HG03139 (cell line): ENCODE measurements at regions not wholly inside any gene's neighbourhood (a gene's known extent, or its start where the extent isn't known, plus 50 kb on each side); places are given as distances from the start of the nearest gene placed in this dataset.
"Not testable (repeated sequence)": the region's sequence is repeated elsewhere in the genome, so short reads cannot be mapped to it uniquely, and the experiment has no call there.

Source experiments
- ATAC-seq: cut with Tn5 transposase; IDR thresholded peaks from one replicate; pipeline ENCODE4 v1.9.1; 2021; ENCODE audit not compliant: unreplicated experiment

DNA sequence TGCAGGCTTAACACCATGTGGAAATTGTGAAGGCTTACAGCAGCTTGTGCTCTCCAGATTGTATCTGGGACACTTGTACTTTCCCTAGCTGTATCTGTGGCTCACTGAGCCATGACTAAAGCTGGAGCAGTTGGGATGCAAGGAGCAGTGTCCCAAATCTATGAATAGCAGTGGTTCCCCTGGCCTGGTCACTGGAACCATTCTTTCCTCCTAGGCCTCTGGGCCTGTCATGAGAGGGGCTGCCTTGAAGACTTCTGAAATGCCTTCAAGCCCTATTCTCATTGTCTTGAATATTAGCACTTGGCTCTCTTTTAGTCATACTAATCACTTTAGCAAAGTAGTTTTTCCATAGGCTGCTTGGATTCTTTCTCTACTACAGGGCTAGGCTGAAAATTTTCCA is 186.8 kb upstream of the LRATD1 start:
- no peak for ATAC-seq

DNA sequence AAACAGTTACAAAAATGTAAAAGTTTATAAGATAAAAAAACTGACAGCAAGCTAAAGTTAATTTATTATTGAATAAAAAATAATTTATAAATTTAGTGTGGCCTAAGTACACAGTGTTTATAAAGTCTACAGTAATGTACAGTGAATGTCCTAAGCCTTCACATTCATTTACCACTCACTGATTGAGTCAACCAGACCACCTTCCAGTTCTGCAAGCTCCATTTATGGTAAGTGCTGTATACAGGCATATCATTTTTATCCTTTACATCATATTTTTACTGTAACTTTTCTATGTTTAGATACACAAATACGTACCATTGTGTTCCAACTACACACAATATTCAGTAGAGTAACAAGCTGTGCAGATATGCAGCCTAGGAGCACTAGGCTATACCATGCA is 184.2 kb upstream of the LRATD1 start:
- ATAC-seq: no peak

DNA sequence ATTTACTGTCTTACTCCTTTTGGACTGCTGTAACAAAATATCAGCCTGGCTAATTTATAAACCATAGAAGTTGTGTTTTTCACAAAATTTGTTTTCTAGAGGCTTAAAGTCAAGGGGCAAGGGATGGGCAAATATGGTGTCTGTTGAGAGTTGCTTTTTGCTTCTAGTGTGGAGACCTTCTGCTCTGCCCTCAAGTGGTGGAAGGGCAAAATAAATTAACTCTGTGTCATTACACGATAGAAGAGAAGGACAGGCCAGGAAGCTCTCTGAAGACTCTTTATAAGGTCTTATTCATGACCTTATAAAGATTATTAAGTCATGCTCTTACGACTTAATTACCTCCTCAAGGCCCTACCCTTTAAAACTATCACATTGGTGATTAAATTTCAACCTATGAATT is 181.2 kb upstream of the LRATD1 start:
- ATAC-seq: no peak

DNA sequence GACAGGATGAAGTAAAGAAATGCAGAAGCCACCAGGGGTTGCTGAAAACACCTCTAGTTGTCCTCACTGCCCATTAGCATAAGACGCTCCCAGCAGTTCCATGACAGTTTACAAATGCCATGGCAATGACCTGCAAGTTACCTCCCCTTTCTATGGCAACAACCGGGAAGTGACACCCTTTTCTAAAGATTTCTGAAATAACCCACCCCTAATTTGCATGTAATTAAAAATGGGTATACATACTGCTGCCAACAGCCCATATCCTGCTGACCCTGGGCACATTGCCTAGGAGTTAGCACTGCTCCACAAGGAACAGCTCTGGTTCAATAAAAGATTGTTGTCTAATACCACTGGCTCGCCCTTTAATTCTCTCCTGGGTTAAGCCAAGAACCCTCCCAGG is 178.3 kb upstream of the LRATD1 start:
- ATAC-seq: no peak

DNA sequence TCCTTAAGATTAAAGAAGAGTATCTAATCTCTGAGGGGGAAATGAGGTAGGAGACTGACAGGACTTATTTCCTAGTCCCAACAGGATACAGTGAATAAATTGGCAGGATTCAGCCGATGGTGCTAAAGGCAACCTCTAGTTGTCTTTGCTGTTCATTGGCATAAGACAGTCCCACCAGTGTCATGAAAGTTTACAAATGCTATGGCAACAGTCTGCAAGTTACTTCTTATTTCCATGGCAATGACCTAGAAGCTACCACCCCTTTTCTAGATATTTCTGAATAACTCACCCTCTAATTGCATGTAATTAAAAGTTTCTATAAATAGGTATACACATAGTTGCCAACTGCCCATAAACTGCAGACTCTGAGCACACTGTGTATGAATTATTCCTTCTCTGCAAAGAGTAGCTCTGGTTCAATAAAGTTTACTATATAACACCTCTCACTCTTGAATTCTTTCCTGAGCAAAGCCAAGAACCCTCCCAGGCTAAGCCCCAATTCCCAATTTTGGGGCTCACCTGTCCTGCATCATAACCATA is 172.7 kb upstream of the LRATD1 start:
- no peak for ATAC-seq

DNA sequence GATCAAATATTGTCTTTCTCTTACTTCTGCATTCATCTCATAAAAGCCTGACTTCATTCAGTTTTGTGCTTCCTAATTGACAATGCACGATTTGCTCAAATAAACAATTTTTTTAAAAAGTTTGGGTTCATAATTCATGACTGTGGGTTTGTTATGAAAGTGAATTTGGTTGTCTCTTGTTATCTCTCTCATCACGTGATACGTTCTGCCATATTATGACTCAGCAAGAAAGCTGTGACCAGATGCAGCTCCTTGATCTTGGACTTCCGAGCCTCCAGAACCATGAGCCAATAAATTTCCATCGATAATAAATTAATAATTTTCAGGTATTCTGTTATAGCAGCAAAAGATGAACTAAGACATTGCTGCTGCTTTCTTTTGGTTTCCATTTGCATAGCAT is 156.5 kb upstream of the LRATD1 start:
- ATAC-seq: no peak

DNA sequence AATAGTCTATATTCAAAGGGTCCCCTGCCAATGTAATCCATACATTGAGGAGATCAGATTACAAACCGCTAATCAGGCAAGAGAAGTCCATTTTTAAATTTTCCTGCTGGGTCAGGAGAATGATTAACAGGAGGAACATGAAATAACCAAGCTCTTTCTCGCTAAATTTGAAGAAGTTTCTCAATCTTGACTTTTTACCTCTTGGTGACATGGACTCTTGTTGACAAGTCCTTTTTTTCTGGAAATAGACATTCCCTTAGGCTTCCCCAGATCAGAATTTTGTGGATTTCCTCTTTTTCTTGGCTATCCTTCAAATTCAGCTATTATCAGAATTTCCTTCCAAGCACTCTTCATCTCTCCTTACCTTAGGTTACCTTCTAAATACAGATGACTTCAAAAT is 153.0 kb upstream of the LRATD1 start:
- ATAC-seq: no peak

DNA sequence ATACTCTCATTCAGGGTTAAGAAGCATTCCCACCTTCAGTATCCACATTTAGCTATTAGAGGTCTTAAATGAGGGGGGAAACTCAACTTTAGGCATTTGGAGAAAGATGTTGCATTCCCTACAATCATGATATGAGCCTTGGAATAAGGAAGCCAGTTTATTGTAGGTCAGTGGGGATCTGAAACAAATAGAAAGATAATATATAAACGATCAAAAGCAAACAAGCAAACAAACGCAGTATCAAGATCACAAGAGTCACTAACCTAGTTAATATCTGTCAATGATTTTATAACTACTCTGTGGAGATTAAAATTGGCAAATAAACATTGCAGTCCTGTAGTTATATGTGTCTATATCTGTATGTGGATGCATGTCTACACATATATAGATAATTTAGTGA is 152.4 kb upstream of the LRATD1 start:
- ATAC-seq: no peak

DNA sequence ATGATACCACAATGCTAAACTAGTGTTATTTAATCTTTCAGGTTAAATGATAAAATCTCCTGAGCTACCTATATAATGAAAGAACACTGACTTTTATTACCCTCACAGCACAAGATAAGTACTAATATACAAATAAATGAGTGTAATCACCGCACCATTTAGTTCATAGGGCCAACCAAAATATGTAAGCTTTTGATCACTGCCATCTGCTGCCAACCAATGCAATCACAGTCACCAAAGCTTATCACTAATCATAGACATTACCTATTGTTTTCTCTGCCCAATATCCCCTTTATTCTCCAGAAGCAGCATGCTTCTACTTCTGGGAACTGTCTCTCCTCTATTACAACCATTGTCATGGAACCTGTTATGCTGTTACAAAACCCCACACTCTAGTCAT is 151.6 kb upstream of the LRATD1 start:
- ATAC-seq: no peak

DNA sequence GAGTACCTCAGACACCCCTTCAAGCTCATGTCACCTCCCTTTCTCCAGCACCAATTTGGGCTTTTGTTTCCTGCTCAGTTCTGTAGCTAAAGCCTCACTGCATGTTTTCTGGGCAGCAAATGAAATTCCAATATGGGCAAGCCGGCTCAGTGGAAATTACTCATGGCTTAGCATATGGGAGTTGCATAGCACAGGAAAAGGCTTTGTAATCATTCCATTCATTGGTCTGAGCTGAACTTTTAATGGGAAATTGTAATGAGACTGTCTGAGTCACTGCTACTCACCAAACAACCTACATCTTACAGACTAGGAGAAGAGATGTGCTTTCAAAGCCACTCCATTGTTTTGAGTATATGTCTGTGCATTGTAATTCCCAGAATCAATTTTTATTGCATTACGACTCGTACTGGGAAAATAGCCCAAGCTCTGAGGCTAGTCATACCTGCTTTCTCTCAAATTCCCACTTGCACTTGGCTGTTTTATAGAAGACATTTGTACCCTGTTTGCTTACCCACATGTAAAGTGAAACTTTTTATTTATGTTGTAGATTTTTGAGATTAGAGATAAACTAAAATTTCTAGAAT is 139.5 kb upstream of the LRATD1 start:
- no peak for ATAC-seq

DNA sequence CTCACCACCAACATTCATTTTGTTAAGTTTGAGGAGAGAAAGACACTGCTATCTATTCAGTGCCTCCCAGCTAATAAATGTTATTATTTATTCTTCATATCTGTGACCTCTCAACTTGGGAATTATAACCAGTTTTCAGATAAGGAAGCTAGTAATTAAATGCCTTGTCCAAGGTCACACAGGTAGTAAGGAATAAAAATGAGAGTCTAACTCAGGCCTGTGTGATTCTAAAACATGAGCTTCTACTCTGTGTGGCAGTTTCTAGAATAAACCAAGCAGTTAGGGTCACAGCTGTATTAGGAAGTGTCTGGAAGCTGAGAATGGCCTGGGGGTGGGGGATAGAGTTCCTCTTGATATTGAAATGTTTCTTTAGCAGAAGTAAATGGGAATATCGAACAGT is 137.8 kb upstream of the LRATD1 start:
- ATAC-seq: no peak

DNA sequence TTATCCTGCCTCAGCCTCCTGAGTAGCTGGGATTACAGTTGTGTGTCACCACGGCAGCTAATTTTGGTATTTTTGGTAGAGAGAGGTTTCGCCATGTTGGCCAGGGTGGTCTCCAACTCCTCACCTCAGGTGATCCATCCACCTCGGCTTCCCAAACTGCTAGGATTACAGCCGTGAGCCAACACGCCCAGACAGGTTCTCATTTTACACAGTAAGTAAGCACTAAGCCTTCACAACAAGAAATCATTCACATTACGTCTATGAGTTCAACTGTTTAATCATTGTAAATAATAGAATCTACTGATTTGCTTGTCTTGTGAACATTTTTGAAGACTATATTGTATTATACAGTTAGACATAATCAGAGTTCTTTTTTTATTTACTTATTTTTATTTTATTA is 131.5 kb upstream of the LRATD1 start:
- no peak for ATAC-seq

DNA sequence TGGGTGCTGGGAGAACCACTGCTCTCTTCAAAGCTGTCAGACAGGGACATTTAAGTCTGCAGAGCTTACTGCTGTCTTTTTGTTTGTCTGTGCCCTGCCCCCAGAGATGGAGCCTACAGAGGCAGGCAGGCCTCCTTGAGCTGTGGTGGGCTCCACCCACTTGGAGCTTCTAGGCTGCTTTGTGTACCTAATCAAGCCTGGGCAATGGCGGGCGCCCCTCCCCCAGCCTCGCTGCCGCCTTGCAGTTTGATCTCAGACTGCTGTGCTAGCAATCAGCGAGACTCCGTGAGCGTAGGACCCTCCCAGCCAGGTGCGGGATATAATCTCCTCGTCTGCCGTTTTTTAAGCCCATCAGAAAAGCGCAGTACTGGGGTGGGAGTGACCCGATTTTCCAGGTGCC is 125.6 kb upstream of the LRATD1 start:
- ATAC-seq: not testable (repeated sequence)

DNA sequence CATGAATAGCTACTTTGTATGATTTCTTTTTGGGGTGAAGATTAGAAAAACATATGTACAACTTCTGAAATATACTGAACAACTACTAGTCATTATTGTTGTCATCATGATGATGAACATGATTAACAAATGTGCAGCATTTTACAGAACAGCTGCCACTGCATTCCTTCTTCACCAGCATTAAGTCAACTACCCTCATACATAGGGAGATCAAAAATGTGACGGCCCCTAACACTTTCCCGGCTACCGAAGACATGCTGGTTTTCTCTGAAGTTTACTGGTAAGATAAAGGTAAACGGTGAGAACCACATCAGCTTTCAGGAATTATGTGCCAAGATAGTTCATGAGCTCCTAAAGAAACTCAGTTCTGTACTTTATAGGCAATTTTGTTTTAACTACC is 121.0 kb upstream of the LRATD1 start:
- ATAC-seq: no peak

DNA sequence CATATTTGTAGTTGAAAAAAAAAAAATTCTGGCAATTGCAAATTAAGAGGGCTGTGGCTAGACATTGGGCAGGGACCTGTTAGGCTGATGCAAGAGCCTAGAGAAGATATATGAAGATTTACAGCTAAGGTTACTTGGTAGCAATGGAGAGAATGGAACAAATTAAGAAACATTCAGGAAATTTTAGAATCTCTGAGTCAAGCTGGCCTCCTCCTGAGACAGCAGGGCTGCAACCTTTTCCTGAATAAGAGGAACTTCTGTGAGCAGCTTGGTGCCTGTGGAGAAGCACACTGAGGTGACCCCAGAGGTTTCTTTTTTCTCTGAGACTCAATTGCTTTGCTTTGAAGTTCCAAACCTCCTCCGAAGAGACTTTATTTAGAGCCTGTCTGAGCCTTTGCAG is 118.6 kb upstream of the LRATD1 start:
- ATAC-seq: no peak

DNA sequence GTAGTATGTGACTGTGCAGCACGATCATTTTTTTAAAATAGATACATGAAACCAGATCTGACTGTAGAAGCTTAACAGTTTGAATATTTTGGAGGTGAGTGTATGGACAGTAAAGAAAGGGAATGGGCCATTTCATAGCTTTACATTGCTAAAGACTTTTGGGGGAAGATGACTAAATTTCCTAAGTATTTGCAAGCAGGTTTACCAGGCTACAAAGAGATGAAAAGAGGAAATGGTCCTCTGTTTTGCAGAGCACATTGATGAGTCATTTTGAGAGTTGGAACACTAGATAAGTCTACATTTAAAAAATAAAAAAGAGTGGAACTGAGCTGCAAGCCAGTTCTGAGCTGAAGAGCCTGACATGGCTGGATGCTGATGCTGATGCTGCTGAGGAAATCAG is 115.7 kb upstream of the LRATD1 start:
- no peak for ATAC-seq

DNA sequence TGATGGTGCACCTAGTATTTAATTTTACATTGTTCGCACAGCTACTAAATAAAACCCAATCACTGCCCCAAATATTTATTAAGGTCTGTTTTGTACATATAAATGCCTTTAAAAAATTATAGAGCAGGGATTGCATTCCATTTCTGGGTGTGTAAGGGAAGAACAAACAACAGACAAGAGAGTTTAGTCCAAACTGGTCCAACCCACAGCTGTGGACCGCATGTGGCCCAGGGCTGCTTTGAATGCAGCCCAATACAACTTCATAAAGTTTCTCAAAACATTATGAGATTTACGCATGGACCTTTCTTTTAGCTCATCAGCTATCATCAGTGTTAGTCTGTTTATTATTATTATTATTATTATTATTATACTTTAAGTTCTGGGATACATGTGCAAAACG is 114.8 kb upstream of the LRATD1 start:
- no peak for ATAC-seq

DNA sequence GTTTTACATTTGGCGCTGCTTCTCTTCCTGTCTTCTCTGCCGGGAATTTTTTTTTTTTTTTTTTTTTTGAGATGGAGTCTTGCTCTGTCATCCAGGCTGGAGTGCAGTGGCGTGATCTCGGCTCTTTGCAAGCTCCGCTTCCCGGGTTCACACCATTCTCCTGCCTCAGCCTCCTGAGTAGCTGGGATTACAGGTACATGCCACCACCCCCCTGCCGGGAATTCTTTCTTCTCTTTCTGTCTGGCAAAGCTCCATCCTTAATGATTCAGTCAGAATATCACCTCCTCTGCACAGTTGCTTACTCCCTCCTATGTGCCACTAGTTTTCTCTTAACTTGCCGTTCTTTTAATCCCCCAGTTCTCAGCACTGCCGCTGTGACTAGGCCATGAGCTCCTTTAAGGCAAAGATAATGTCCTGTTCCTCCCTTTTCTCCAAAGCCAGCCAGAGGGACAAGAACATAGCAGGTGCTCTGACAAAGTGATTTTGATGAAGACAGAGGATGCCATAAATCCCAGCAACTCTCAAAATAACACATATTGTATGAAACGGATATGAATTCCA is 112.1 kb upstream of the LRATD1 start:
- no peak for ATAC-seq

DNA sequence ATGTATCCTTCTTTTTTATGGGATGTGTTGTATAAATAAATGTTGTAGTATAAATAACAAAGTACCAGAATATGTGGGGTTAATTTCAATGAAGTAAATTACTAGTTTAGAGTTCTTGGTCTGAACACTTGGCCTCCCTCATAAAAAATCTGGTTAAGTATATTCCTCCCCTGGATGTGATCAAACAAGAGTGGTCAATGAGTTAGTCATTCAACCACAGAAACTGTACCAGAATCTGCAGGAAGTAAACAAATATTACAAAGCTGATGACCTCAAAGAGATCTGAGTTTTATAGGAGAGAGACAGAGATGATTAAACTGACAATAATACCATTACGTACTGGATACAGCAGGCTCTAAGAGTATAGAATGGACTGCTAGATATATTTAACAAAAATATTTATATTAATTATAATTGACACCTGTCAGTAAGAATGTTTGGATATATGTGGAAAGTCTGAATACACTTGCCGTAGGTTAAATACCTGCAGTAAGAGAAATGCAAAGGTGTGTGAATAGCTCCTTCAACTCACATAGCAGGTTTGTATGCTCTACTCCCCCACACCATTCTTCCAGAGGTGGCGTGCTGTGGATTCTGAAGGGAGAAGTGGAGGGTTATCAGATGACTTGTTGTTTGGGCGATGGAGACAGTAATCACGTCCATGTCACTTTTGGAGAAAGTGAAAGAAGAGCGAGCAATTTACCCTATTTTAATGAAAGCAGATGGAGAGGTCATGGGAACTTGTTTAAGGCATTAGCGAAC is 108.3 kb upstream of the LRATD1 start:
- no peak for ATAC-seq

DNA sequence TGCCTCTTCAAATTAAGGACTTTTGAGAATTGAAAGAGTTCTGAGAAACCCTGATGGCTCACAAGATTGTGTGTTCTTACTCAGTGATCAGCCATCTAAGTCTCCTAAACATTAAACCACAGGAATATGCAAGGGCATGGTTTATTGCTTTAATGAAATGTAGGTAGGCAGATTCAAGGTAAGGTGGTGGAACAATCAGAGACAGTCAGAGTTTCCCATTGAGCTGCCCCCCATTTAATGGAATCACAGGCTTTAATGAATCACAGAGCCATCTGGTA is 107.8 kb upstream of the LRATD1 start:
- no peak for ATAC-seq

DNA sequence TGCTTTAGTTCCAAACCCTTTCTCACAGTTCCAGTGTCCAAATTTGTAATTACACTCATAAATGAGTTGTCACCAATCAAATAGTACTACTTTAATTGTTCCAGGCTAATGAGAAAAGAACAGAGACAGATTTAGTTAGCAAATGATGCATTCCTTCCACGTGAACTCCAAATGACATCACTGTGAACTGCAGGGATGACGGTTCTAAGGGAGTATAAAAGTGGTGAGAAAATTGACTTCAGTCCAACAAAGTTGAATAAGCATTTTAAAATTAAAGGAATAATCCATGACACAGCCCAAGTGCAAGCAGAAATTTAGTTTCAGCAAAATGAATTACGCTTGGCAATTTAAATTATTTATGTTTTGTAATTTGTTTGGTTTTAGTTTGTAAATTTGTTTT is 102.0 kb upstream of the LRATD1 start:
- no peak for ATAC-seq

DNA sequence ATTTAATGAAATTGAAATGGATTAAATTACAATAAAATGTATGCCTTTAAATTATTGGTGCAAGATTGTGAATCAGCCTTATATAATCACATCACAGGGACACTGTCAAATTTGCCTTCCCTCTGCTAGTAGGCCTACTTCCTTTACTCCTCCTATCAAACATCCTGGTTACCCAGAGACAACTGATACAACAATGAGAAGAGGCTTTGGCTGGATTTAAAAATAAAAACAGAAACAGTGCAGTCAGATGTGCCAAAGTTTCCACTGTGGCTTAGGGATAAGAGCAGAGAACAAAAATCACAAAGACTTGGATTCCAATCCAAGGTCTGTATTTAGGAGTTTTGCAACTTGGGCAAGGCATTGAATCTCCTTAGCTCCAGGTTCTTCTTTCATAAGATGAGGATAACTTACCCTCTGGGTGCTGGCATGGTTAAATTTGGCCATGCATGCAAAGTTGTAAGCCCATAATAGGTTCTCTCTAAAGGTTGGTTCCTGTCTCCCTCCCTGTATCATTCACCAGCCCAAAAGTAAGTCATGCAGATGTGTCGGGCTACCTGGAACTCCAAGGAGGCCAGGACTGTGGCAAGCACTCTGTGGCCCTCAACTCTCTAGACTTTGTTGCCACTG is 99.3 kb upstream of the LRATD1 start:
- ATAC-seq: no peak
